Common myeloid progenitor, CD34-positive (primary cell): ENCODE measurements at regions not wholly inside any gene's neighbourhood (a gene's known extent, or its start where the extent isn't known, plus 50 kb on each side); places are given as distances from the start of the nearest gene placed in this dataset.
"Not testable (repeated sequence)": the region's sequence is repeated elsewhere in the genome, so short reads cannot be mapped to it uniquely, and the experiment has no call there.

Source experiments
- CTCF ChIA-PET: fragments of 350-600 bp; sonication (Branson Sonifier 250); formaldehyde crosslinking; loops from one replicate; lab custom pipeline; 2021; ENCODE audit warnings: antibody characterized with exemption; lab: Charles Lee
- POLR2A ChIA-PET: fragments of 350-600 bp; sonication (Branson Sonifier 250); formaldehyde crosslinking; loops from one replicate; lab custom pipeline; 2021; ENCODE audit warnings: antibody characterized with exemption; lab: Charles Lee
- DNase-seq, 3 donors: peaks; one replicate each; pipeline versions ENCODE4 v3.0.0 to v3.0.0-alpha.2; 2013
- H3K27ac ChIP-seq, 2 experiments: 1 replicate in 1 of 2; 2 replicates in 1 of 2; pipeline ENCODE4 v1.7.0; 2013; ENCODE audit warnings: inconsistent platforms in 2 of 2, low read length in 2 of 2, mild to moderate bottlenecking in 2 of 2, low read depth in 1 of 2, moderate library complexity in 1 of 2; ENCODE audit not compliant: severe bottlenecking in 2 of 2, insufficient read depth in 1 of 2, poor library complexity in 1 of 2
- H3K27me3 ChIP-seq, 5 experiments: replicated peaks in 2 of 5; 1 replicate in 3 of 5; 2 replicates in 2 of 5; pipeline versions ENCODE4 v1.6.1 to v1.7.0; 2013; ENCODE audit warnings: low read length in 4 of 5, mild to moderate bottlenecking in 2 of 5, moderate library complexity in 2 of 5, inconsistent platforms in 1 of 5; ENCODE audit not compliant: insufficient read depth in 5 of 5, control insufficient read depth in 4 of 5
- H3K36me3 ChIP-seq, 4 experiments: 1 replicate in 2 of 4; 2 replicates in 2 of 4; pipeline versions ENCODE4 v1.6.1 to v1.7.0; 2013; ENCODE audit warnings: low read length in 3 of 4, control low read depth in 1 of 4, mild to moderate bottlenecking in 1 of 4; ENCODE audit not compliant: control insufficient read depth in 4 of 4, insufficient read depth in 4 of 4
- H3K4me1 ChIP-seq, 4 experiments: 1 replicate in 3 of 4; 2 replicates in 1 of 4; pipeline versions ENCODE4 v1.6.1 to v1.7.1; 2013; ENCODE audit warnings: low read length in 3 of 4, mild to moderate bottlenecking in 3 of 4, control low read depth in 1 of 4, inconsistent platforms in 1 of 4, moderate library complexity in 1 of 4; ENCODE audit not compliant: control insufficient read depth in 4 of 4, insufficient read depth in 4 of 4; ENCODE audit errors: control extremely low read depth in 1 of 4
- H3K4me3 ChIP-seq, 7 experiments: 1 replicate in 4 of 7; 2 replicates in 3 of 7; pipeline versions ENCODE4 v1.5.1 to v1.7.0; 2013; ENCODE audit warnings: mild to moderate bottlenecking in 7 of 7, low read length in 6 of 7, moderate library complexity in 6 of 7, inconsistent platforms in 2 of 7, low read depth in 2 of 7, control low read depth in 1 of 7; ENCODE audit not compliant: insufficient read depth in 4 of 7, control insufficient read depth in 1 of 7; ENCODE audit errors: extremely low read depth in 1 of 7
- H3K9me3 ChIP-seq, 5 experiments: 1 replicate in 4 of 5; 2 replicates in 1 of 5; pipeline versions ENCODE4 v1.6.1 to v1.7.1; 2013; ENCODE audit warnings: low read length in 4 of 5, mild to moderate bottlenecking in 2 of 5, inconsistent platforms in 1 of 5, low read depth in 1 of 5, moderate library complexity in 1 of 5; ENCODE audit not compliant: control insufficient read depth in 4 of 5, insufficient read depth in 2 of 5; ENCODE audit errors: control extremely low read depth in 1 of 5
- WGBS: methylation state at CpG from one replicate; pipeline ENCODE4 v1.1.5; 2013; ENCODE audit not compliant: insufficient coverage; 5-methylcytosine and 5-hydroxymethylcytosine counted together

GRCh38 chr18:64671293-64671692 lies 522.4 kb upstream of the LINC00305 start:
- H3K27ac ChIP-seq, POLR2A ChIA-PET, H3K4me1 ChIP-seq, H3K36me3 ChIP-seq, H3K27me3 ChIP-seq, CTCF ChIA-PET, H3K9me3 ChIP-seq, H3K4me3 ChIP-seq, DNase-seq: not testable (repeated sequence)
- 98% methylated on average over 5 of the region's 5 CpGs for WGBS

DNA sequence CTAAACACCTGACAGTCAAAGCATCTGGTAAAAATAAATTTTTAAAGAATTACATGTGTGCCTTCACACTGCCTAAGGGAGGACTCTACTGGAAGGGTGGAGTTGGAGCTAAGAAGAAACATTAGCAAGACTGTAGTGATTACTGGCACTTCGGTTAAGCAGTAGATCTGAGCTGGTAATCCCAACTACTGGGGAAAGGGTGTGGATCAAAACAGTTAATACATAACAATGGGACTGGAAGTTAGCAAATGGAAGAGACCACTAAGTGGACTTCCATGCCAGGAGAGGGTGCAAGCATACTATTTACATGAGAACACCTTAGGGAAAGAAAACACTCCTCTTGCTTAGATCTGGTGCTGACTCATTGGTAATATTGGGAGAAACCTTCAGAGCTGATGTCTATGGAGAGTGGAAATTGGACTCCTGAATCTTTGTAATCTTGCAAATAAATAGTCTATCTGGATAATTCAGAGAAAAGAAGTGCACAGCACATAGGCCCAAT lies 519.6 kb upstream of the LINC00305 start:
- Histone ChIP-seq H3K4me1 (no peaks in the 10 kb centered on the region), H3K27me3 (no peaks in the 10 kb centered on the region), H3K27ac (no peak overlapping the region), H3K9me3 (no peaks in the 10 kb centered on the region), H3K4me3 (no peak overlapping the region), H3K36me3 (no peaks in the 10 kb centered on the region)
- no peak for DNase-seq
- 100% methylated on average over 1 of the region's 1 CpG for WGBS
- ChIA-PET POLR2A (no interaction called here), CTCF (no interaction called here)

- CTCF ChIA-PET, result no interaction called here
Measured at GRCh38 chr18:64663086-64663485, 514.2 kb upstream of the LINC00305 start.

GRCh38 chr18:64659196-64659595 lies 510.3 kb upstream of the LINC00305 start:
- Histone ChIP-seq H3K36me3 (no peaks in the 10 kb centered on the region), H3K27me3 (no peaks in the 10 kb centered on the region), H3K4me3 (no peak overlapping the region), H3K9me3 (no peaks in the 10 kb centered on the region), H3K27ac (no peak overlapping the region), H3K4me1 (no peaks in the 10 kb centered on the region)
- ChIA-PET POLR2A (no interaction called here), CTCF (no interaction called here)
- 0% methylated on average over 1 of the region's 4 CpGs for WGBS
- DNase-seq, result no peak

More at GRCh38 chr18:64663086-64663485, 514.2 kb upstream of the LINC00305 start:
- DNase-seq, result no peak
- WGBS, result 100% methylated on average over 1 of the region's 2 CpGs
- H3K27ac ChIP-seq, result no peak overlapping the region
- POLR2A ChIA-PET, result no interaction called here
- H3K4me3 ChIP-seq, result no peak overlapping the region
- no peaks in the 10 kb centered on the region for H3K36me3 ChIP-seq
- no peaks in the 10 kb centered on the region for H3K4me1 ChIP-seq
- H3K9me3 ChIP-seq, result no peaks in the 10 kb centered on the region
- H3K27me3 ChIP-seq, result no peaks in the 10 kb centered on the region

DNA sequence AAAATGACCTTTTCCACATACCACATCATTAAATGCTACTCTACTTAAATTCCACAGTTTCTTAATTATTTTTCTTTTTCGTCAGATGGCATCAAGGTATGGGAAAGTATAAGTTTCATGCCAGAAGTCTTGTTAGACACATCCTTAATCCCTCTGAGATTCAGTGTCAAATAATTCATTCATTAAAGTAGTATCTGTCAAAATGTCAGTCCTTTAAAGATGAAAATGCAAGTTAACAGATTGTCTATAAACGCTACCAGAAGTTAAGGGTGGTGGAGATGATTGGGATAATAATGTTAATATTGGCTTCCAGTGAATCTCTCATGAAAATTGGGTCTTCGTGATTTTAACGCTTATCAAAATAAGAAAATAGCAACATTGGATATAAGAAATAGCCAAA lies 504.2 kb upstream of the LINC00305 start:
- DNase-seq, result no peak
- no peaks in the 10 kb centered on the region for H3K27me3 ChIP-seq
- no peaks in the 10 kb centered on the region for H3K36me3 ChIP-seq
- H3K4me1 ChIP-seq, result no peaks in the 10 kb centered on the region
- ChIA-PET CTCF (no interaction called here), POLR2A (no interaction called here)
- no peak overlapping the region for H3K4me3 ChIP-seq
- H3K27ac ChIP-seq, result no peak overlapping the region
- no peaks in the 10 kb centered on the region for H3K9me3 ChIP-seq
- WGBS, result 100% methylated on average over 1 of the region's 4 CpGs

- Histone ChIP-seq H3K9me3 (peaks cover 0 to 14% (median 2%) of the 10 kb centered on the region in 5 experiments), H3K36me3 (no peaks in the 10 kb centered on the region), H3K27me3 (no peaks in the 10 kb centered on the region), H3K4me1 (no peaks in the 10 kb centered on the region), H3K4me3 (no peak overlapping the region), H3K27ac (no peak overlapping the region)
- POLR2A ChIA-PET, result no interaction called here
- CTCF ChIA-PET, result no interaction called here
- no peak for DNase-seq
- WGBS, result no CpG with 5 or more reads among the region's 2 CpGs
Measured at GRCh38 chr18:64650068-64650467, 501.2 kb upstream of the LINC00305 start.

DNA sequence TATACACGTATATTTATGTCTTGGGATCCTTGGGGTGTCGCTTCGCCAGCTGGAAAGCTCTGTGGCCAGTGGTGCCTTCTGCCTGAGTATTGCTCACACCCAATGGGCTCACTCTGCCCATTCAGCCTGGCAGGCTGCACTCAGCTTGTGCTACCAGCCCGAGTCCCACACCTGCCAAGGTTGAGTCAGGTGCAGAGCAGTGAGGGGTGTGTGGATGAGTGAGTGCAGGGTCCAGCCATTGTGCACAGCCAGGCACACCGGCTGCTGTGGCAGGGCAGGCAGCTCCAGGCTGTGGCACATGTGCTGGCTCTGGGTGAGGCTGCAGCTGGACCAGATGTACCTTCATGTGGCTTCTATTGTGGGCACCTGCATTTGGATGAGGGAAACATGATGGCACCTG lies 496.9 kb upstream of the LINC00305 start:
- Histone ChIP-seq H3K36me3 (no peaks in the 10 kb centered on the region), H3K27ac (no peak overlapping the region), H3K4me1 (no peaks in the 10 kb centered on the region), H3K27me3 (no peaks in the 10 kb centered on the region), H3K9me3 (peaks cover 0 to 14% (median 2%) of the 10 kb centered on the region in 5 experiments), H3K4me3 (no peak overlapping the region)
- ChIA-PET CTCF (no interaction called here), POLR2A (no interaction called here)
- WGBS, result 100% methylated on average over 2 of the region's 5 CpGs
- no peak for DNase-seq
